PC-9 (cell line): ENCODE measurements at regions not wholly inside any gene's neighbourhood (a gene's known extent, or its start where the extent isn't known, plus 50 kb on each side); places are given as distances from the start of the nearest gene placed in this dataset.

Experiments
- BruUV-seq: library from RNA; stranded (reverse); fragments of 400-500 nt; replicated peaks from 2 replicates; lab custom pipeline; 2021; lab: Mats Ljungman, UMichigan
- CTCF ChIA-PET: fragments of 300-600 bp; sonication (Branson Sonifier 250); formaldehyde crosslinking; loops from one replicate; lab custom pipeline; 2022; ENCODE audit warnings: antibody characterized with exemption; lab: Charles Lee
- POLR2A ChIA-PET: fragments of 300-600 bp; sonication (Branson Sonifier 250); formaldehyde crosslinking; loops from one replicate; lab custom pipeline; 2022; ENCODE audit warnings: antibody characterized with exemption; ENCODE audit not compliant: unreplicated experiment; lab: Charles Lee
- DNase-seq, 2 experiments: peaks; one replicate each; pipeline versions ENCODE4 v3.0.0 to v3.0.0-alpha.2; 2015 to 2022; ENCODE audit warnings: mixed read lengths in 1 of 2
- H2AFZ ChIP-seq: fragments of 200-600 bp; sonication (generic); 2 replicates; pipeline ENCODE4 v1.8.1; 2017; ENCODE audit warnings: antibody characterized with exemption
- H3F3A ChIP-seq: fragments of 200-600 bp; sonication (generic); 2 replicates; pipeline ENCODE4 v1.8.1; 2017; ENCODE audit warnings: antibody characterized with exemption, mild to moderate bottlenecking, low read depth; ENCODE audit not compliant: insufficient read depth
- H3K27ac ChIP-seq: fragments of 200-600 bp; sonication (generic); 2 replicates; pipeline ENCODE4 v1.6.1; 2016; ENCODE audit warnings: mixed run types
- H3K27me3 ChIP-seq: fragments of 200-600 bp; sonication (generic); 2 replicates; pipeline ENCODE4 v1.6.1; 2016; ENCODE audit warnings: low read depth, mixed run types; ENCODE audit not compliant: insufficient read depth
- H3K36me3 ChIP-seq: fragments of 200-600 bp; sonication (generic); 2 replicates; pipeline ENCODE4 v1.6.1; 2016; ENCODE audit warnings: low read depth, mixed run types
- H3K4me1 ChIP-seq: fragments of 200-600 bp; sonication (generic); replicated peaks from 2 replicates; pipeline ENCODE4 v1.6.1; 2016; ENCODE audit warnings: mixed run types; ENCODE audit not compliant: insufficient read depth
- H3K4me2 ChIP-seq: fragments of 200-600 bp; sonication (generic); 2 replicates; pipeline ENCODE4 v1.6.1; 2017; ENCODE audit warnings: mixed run types
- H3K4me3 ChIP-seq: fragments of 200-600 bp; sonication (generic); 2 replicates; pipeline ENCODE4 v1.6.1; 2016; ENCODE audit warnings: mixed run types
- H3K79me2 ChIP-seq: fragments of 200-600 bp; sonication (generic); 2 replicates; pipeline ENCODE4 v1.6.1; 2017; ENCODE audit warnings: low read depth, mixed run types
- H3K9me2 ChIP-seq: fragments of 200-600 bp; sonication (generic); 2 replicates; pipeline ENCODE4 v1.8.1; 2017; ENCODE audit warnings: mild to moderate bottlenecking; ENCODE audit not compliant: insufficient read depth
- H3K9me3 ChIP-seq: fragments of 200-600 bp; sonication (generic); 2 replicates; pipeline ENCODE4 v1.8.1; 2016; ENCODE audit warnings: low read depth; ENCODE audit not compliant: insufficient read depth
- H4K20me1 ChIP-seq: fragments of 200-600 bp; sonication (generic); 2 replicates; pipeline ENCODE4 v1.8.1; 2017; ENCODE audit not compliant: insufficient read depth
- CTCF ChIP-seq: fragments of 200-600 bp; sonication (generic); conservative IDR thresholded peaks from 2 replicates; pipeline ENCODE4 v1.6.1; 2017; ENCODE audit warnings: mixed run types, antibody characterized with exemption, mild to moderate bottlenecking, moderate library complexity
- EZH2 ChIP-seq: fragments of 200-600 bp; sonication (generic); IDR thresholded peaks from 2 replicates; pipeline ENCODE4 v1.8.0; 2017; ENCODE audit warnings: antibody characterized with exemption, low read depth
- intact Hi-C: fragments of 100-400 bp; cut with micrococcal nuclease; formaldehyde crosslinking; loops from one replicate; pipeline ENCODE4 v1.10.0; 2022; ENCODE audit not compliant: unreplicated experiment

- POLR2A ChIA-PET = no interaction called here
- Histone ChIP-seq H3K4me2 (no peak overlapping the region), H3K4me1 (no peaks in the 10 kb centered on the region), H3K9me3 (no peaks in the 10 kb centered on the region), H3K4me3 (no peak overlapping the region), H3K27me3 (peaks cover 64% of the 10 kb centered on the region), H3K9me2 (no peaks in the 10 kb centered on the region), H4K20me1 (no peaks in the 10 kb centered on the region), H3K27ac (no peak overlapping the region), H3K36me3 (no peaks in the 10 kb centered on the region), H3K79me2 (no peaks in the 10 kb centered on the region), H2AFZ (no peak overlapping the region), H3F3A (no peaks in the 10 kb centered on the region)
- DNase-seq = no peak
- TF ChIP-seq EZH2 (no peak), CTCF (no peak)
- no TSS peak for BruUV-seq
- intact Hi-C loops = no loop called here
- CTCF ChIA-PET = no interaction called here
Observed at GRCh38 chr2:236408786-236409185, 144.6 kb upstream of the ASB18 start.

- Histone ChIP-seq H3K4me2 (no peak overlapping the region), H3K4me3 (no peak overlapping the region), H3K36me3 (no peaks in the 10 kb centered on the region), H3K9me2 (no peaks in the 10 kb centered on the region), H2AFZ (no peak overlapping the region), H3K9me3 (no peaks in the 10 kb centered on the region), H3K27me3 (peaks cover 47% of the 10 kb centered on the region), H3F3A (no peaks in the 10 kb centered on the region), H3K4me1 (no peaks in the 10 kb centered on the region), H3K27ac (no peak overlapping the region), H3K79me2 (no peaks in the 10 kb centered on the region), H4K20me1 (no peaks in the 10 kb centered on the region)
- intact Hi-C loops = no loop called here
- DNase-seq = no peak
- no peak for TF ChIP-seq EZH2
- no peak for TF ChIP-seq CTCF
- no TSS peak for BruUV-seq
- POLR2A ChIA-PET = interaction anchor here (0.7 kb wide), 1 partner anchor 35 kb away, joined by 4 read pairs; no protein-coding TSS in a partner anchor
- CTCF ChIA-PET = no interaction called here
Observed at GRCh38 chr2:236415684-236416444, 151.7 kb upstream of the ASB18 start.

- no peaks in the 10 kb centered on the region for H3K36me3 ChIP-seq
- H3K4me1 ChIP-seq = no peaks in the 10 kb centered on the region
- H3K9me2 ChIP-seq = no peaks in the 10 kb centered on the region
- POLR2A ChIA-PET = interaction anchor here (0.7 kb wide), 1 partner anchor 1097 kb away, joined by 3 read pairs; no protein-coding TSS in a partner anchor
- H3K4me3 ChIP-seq = no peak overlapping the region
- no peaks in the 10 kb centered on the region for H3K9me3 ChIP-seq
- H3F3A ChIP-seq = no peaks in the 10 kb centered on the region
- no peak for TF ChIP-seq CTCF
- TF ChIP-seq EZH2 = no peak
- intact Hi-C loops = no loop called here
- no peak overlapping the region for H3K4me2 ChIP-seq
- H3K27ac ChIP-seq = no peak overlapping the region
- H3K27me3 ChIP-seq = peaks cover 46% of the 10 kb centered on the region
- no peak overlapping the region for H2AFZ ChIP-seq
- H4K20me1 ChIP-seq = no peaks in the 10 kb centered on the region
- CTCF ChIA-PET = no interaction called here
- DNase-seq = no peak
- BruUV-seq = no TSS peak
- no peaks in the 10 kb centered on the region for H3K79me2 ChIP-seq
Observed at GRCh38 chr2:236417150-236417549, 152.5 kb upstream of the ACKR3 start.
